ENCODE measurements at regions not wholly inside any gene's neighbourhood (a gene's known extent, or its start where the extent isn't known, plus 50 kb on each side); places are given as distances from the start of the nearest gene placed in this dataset.

DNA sequence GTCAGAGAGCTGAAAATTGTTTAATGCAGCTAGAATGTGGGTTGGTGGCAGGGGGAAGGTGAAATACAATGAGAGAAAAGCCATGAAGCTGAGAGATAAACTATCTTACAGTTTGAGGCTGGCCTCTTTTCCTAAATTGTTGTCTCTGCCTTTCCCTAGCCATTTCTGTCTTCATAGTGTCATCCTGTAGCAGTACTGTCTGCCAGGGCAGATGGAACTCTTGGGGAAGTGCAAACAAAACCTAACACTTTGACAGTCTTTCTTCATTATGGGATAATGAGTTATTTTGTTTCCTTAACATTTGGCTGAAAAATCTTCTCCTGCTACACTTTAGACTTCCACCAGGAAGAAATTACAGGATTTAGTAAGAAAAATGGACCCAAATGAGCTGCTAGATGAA is 197.8 kb upstream of the ARX start:
- no peak for TF ChIP-seq POLR2A (IDR thresholded peaks at IDR 0.05)
- TF ChIP-seq, protein P1, sequence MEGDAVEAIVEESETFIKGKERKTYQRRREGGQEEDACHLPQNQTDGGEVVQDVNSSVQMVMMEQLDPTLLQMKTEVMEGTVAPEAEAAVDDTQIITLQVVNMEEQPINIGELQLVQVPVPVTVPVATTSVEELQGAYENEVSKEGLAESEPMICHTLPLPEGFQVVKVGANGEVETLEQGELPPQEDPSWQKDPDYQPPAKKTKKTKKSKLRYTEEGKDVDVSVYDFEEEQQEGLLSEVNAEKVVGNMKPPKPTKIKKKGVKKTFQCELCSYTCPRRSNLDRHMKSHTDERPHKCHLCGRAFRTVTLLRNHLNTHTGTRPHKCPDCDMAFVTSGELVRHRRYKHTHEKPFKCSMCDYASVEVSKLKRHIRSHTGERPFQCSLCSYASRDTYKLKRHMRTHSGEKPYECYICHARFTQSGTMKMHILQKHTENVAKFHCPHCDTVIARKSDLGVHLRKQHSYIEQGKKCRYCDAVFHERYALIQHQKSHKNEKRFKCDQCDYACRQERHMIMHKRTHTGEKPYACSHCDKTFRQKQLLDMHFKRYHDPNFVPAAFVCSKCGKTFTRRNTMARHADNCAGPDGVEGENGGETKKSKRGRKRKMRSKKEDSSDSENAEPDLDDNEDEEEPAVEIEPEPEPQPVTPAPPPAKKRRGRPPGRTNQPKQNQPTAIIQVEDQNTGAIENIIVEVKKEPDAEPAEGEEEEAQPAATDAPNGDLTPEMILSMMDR (IDR thresholded peaks at IDR 0.05), result no peak
